GM23338 (cell line): ENCODE measurements at regions not wholly inside any gene's neighbourhood (a gene's known extent, or its start where the extent isn't known, plus 50 kb on each side); places are given as distances from the start of the nearest gene placed in this dataset.

ENCODE experiments used
- ATAC-seq: fragments of 200-7000 bp; cut with Tn5 transposase; 3 replicates; pipeline ENCODE4 v1.9.1; 2020
- DNase-seq: peaks from one replicate; pipeline ENCODE4 v3.0.0-alpha.2; 2015; ENCODE audit warnings: low spot score
- H2AFZ ChIP-seq: fragments of 200-600 bp; sonication (generic); 2 replicates; pipeline ENCODE4 v1.8.0; 2016; ENCODE audit warnings: antibody characterized with exemption, mild to moderate bottlenecking, moderate library complexity
- H3F3A ChIP-seq: fragments of 200-600 bp; sonication (generic); replicated peaks from 2 replicates; pipeline ENCODE4 v1.8.0; 2017; ENCODE audit warnings: antibody characterized with exemption, mixed run types, low read depth
- H3K27ac ChIP-seq: fragments of 200-600 bp; sonication (generic); 2 replicates; pipeline ENCODE4 v1.6.1; 2016; ENCODE audit warnings: low read depth
- H3K27me3 ChIP-seq: fragments of 200-600 bp; sonication (generic); 2 replicates; pipeline ENCODE4 v1.8.0; 2016; ENCODE audit warnings: mild to moderate bottlenecking, mixed run types, moderate library complexity; ENCODE audit not compliant: insufficient read depth
- H3K36me3 ChIP-seq: fragments of 200-600 bp; sonication (generic); 2 replicates; pipeline ENCODE4 v1.8.0; 2016; ENCODE audit warnings: mild to moderate bottlenecking; ENCODE audit not compliant: insufficient read depth
- H3K4me1 ChIP-seq: fragments of 200-600 bp; sonication (generic); 2 replicates; pipeline ENCODE4 v1.8.0; 2016; ENCODE audit warnings: mild to moderate bottlenecking, moderate library complexity; ENCODE audit not compliant: insufficient read depth
- H3K4me2 ChIP-seq: fragments of 200-600 bp; sonication (generic); 2 replicates; pipeline ENCODE4 v1.7.1; 2017; ENCODE audit warnings: mixed run types
- H3K4me3 ChIP-seq: fragments of 200-600 bp; sonication (generic); 2 replicates; pipeline ENCODE4 v1.6.1; 2016; ENCODE audit warnings: mixed run types
- H3K79me2 ChIP-seq: fragments of 200-600 bp; sonication (generic); replicated peaks from 2 replicates; pipeline ENCODE4 v1.8.0; 2017; ENCODE audit warnings: mild to moderate bottlenecking; ENCODE audit not compliant: insufficient read depth
- H3K9me2 ChIP-seq: fragments of 200-600 bp; sonication (generic); 2 replicates; pipeline ENCODE4 v1.8.0; 2017; ENCODE audit not compliant: insufficient read depth
- H4K20me1 ChIP-seq: fragments of 200-600 bp; sonication (generic); replicated peaks from 2 replicates; pipeline ENCODE4 v1.8.0; 2017; ENCODE audit warnings: mild to moderate bottlenecking; ENCODE audit not compliant: insufficient read depth
- H3K27ac Mint-ChIP-seq: 2 replicates; pipeline ENCODE4 v1.8.0; 2020; ENCODE audit warnings: inconsistent platforms, mild to moderate bottlenecking, moderate library complexity, mixed read lengths
- H3K27me3 Mint-ChIP-seq: 3 replicates; pipeline ENCODE4 v1.8.0; 2022; ENCODE audit warnings: low read depth, mild to moderate bottlenecking, moderate library complexity, mixed read lengths, inconsistent platforms; ENCODE audit not compliant: insufficient read depth, poor library complexity
- H3K36me3 Mint-ChIP-seq: 3 replicates; pipeline ENCODE4 v1.8.0; 2021; ENCODE audit warnings: low read depth, mild to moderate bottlenecking, inconsistent platforms, moderate library complexity, mixed read lengths
- H3K4me1 Mint-ChIP-seq: 3 replicates; pipeline ENCODE4 v1.8.0; 2020; ENCODE audit warnings: mild to moderate bottlenecking, inconsistent platforms, mixed read lengths
- H3K4me3 Mint-ChIP-seq: 3 replicates; pipeline ENCODE4 v1.8.0; 2021; ENCODE audit warnings: moderate library complexity, mild to moderate bottlenecking, inconsistent platforms, mixed read lengths
- H3K9me3 Mint-ChIP-seq: 3 replicates; pipeline ENCODE4 v1.8.0; 2020; ENCODE audit warnings: moderate library complexity, mild to moderate bottlenecking, inconsistent platforms, mixed read lengths
- CREB1 ChIP-seq: fragments of 250-450 bp; sonication (Bioruptor Pico); IDR thresholded peaks from 2 replicates; pipeline ENCODE4 v1.5.0; 2020; ENCODE audit warnings: low read depth, mild to moderate bottlenecking, moderate library complexity
- JUNB ChIP-seq: IDR thresholded peaks from one replicate; pipeline ENCODE4 v1.6.1; 2016; ENCODE audit warnings: antibody characterized with exemption; ENCODE audit not compliant: unreplicated experiment
- NANOG ChIP-seq: IDR thresholded peaks from 2 replicates; pipeline ENCODE4 v1.6.1; 2016; ENCODE audit warnings: antibody characterized with exemption, borderline replicate concordance
- POLR2AphosphoS5 ChIP-seq: IDR thresholded peaks from 2 replicates; pipeline ENCODE4 v1.6.1; 2016; ENCODE audit warnings: antibody characterized with exemption, low read depth
- STAT1 ChIP-seq: IDR thresholded peaks from one replicate; pipeline ENCODE4 v1.6.1; 2016; ENCODE audit warnings: antibody characterized with exemption; ENCODE audit not compliant: unreplicated experiment
- TF ChIP-seq, protein P1 (sequence below), 2 experiments: fragments of 200-600 bp in 1 of 2; sonication (generic) in 1 of 2; conservative IDR thresholded peaks; 2 replicates each; pipeline versions ENCODE4 v1.5.1 to v1.6.1; 2016 to 2017; ENCODE audit warnings: antibody characterized with exemption in 2 of 2, low read depth in 2 of 2, mild to moderate bottlenecking in 2 of 2, moderate library complexity in 1 of 2

DNA sequence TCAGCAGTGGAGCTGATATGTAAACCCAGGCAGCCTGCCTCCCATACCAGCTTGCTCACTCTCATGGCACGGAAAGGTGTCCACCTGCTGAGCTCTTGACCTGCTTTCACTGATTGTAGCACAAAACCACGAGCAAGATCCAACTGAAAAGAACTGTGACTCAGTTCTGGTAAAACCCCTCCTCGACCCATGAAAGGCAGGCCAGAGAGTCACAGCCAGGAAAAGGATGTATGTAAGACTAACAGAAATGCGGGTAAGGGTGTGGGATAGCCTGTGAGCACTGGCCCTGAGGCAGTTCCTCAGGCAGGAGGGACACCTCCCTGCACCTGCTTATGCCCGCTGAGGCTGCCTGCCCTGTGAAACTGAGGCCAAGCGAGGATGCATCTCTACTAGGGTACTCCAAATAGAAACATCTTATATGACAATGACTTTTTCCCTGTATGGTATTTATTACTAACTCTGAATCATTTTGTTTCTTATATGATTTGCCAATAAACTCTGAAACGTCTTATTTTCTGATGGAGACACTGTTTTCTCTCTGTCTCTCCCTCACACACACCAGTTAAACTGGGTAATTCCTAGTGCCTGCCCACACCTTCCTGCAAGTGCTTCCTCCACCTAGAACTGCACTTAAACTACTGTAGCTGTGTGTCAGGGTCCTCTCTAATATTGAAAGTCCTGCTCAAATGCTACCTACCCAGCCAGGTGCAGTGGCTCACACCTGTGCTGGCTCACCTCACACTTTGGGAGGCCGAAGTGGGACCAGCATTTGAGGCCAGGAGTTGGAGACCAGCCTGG is 73.3 kb upstream of the GHITM start:
- H3K36me3 Mint-ChIP-seq: no peaks in the 10 kb centered on the region
- Histone ChIP-seq H3K79me2 (no peaks in the 10 kb centered on the region), H3K4me2 (no peak overlapping the region), H3K27me3 (no peaks in the 10 kb centered on the region), H3K27ac (no peak overlapping the region), H3K9me2 (no peaks in the 10 kb centered on the region), H3F3A (no peaks in the 10 kb centered on the region), H3K4me3 (no peak overlapping the region), H4K20me1 (no peaks in the 10 kb centered on the region), H2AFZ (no peak overlapping the region), H3K4me1 (no peaks in the 10 kb centered on the region), H3K36me3 (no peaks in the 10 kb centered on the region)
- no peak overlapping the region for H3K27ac Mint-ChIP-seq
- H3K9me3 Mint-ChIP-seq: no peaks in the 10 kb centered on the region; the same call in 2 of the 3 replicates
- no peak for TF ChIP-seq NANOG
- no peak for TF ChIP-seq CREB1 (CRISPR knock-in tag)
- ATAC-seq (no peak), DNase-seq (no peak)
- no peaks in the 10 kb centered on the region for H3K4me1 Mint-ChIP-seq
- peaks cover 3% of the 10 kb centered on the region for H3K27me3 Mint-ChIP-seq
- no peak overlapping the region for H3K4me3 Mint-ChIP-seq

GRCh38 chr10:84074521-84074920 is 64.8 kb upstream of the GHITM start:
- Histone ChIP-seq H3K9me2 (0 out of 2 replicates have a peak, but pooled peaks cover 11% of the 10 kb centered on the region), H3F3A (no peaks in the 10 kb centered on the region), H3K4me3 (no peak overlapping the region), H3K4me2 (no peak overlapping the region), H3K4me1 (peaks cover 7% of the 10 kb centered on the region; the same call in 1 of the 2 replicates), H3K27ac (no peak overlapping the region), H2AFZ (no peak overlapping the region), H4K20me1 (no peaks in the 10 kb centered on the region), H3K27me3 (no peaks in the 10 kb centered on the region), H3K79me2 (no peaks in the 10 kb centered on the region), H3K36me3 (no peaks in the 10 kb centered on the region)
- Mint-ChIP-seq H3K4me1 (peaks cover 6% of the 10 kb centered on the region; the same call in 2 of the 3 replicates), H3K4me3 (no peak overlapping the region), H3K27ac (no peak overlapping the region), H3K27me3 (no peaks in the 10 kb centered on the region), H3K9me3 (no peaks in the 10 kb centered on the region; the same call in 2 of the 3 replicates), H3K36me3 (no peaks in the 10 kb centered on the region; the same call in 2 of the 3 replicates)
- TF ChIP-seq, protein P1, sequence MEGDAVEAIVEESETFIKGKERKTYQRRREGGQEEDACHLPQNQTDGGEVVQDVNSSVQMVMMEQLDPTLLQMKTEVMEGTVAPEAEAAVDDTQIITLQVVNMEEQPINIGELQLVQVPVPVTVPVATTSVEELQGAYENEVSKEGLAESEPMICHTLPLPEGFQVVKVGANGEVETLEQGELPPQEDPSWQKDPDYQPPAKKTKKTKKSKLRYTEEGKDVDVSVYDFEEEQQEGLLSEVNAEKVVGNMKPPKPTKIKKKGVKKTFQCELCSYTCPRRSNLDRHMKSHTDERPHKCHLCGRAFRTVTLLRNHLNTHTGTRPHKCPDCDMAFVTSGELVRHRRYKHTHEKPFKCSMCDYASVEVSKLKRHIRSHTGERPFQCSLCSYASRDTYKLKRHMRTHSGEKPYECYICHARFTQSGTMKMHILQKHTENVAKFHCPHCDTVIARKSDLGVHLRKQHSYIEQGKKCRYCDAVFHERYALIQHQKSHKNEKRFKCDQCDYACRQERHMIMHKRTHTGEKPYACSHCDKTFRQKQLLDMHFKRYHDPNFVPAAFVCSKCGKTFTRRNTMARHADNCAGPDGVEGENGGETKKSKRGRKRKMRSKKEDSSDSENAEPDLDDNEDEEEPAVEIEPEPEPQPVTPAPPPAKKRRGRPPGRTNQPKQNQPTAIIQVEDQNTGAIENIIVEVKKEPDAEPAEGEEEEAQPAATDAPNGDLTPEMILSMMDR (conservative IDR thresholded peaks at IDR 0.05; ENCODE audit: low read depth in 2 of 2): no peak
- TF ChIP-seq NANOG: no peak
- no peak for TF ChIP-seq JUNB
- no peak for TF ChIP-seq POLR2AphosphoS5
- no peak for TF ChIP-seq STAT1
- ATAC-seq (no peak), DNase-seq (no peak)

GRCh38 chr10:84075226-84076046 is 63.9 kb upstream of the GHITM start:
- Histone ChIP-seq H2AFZ (peak overlapping the region; percentile 76), H3K79me2 (no peaks in the 10 kb centered on the region)
- no peak for TF ChIP-seq JUNB

More at GRCh38 chr10:84075226-84076046, 63.9 kb upstream of the GHITM start:
- peaks cover 7% of the 10 kb centered on the region; the same call in 1 of the 2 replicates for H3K4me1 ChIP-seq
- no peak overlapping the region for H3K27ac Mint-ChIP-seq
- no peaks in the 10 kb centered on the region for H3K27me3 Mint-ChIP-seq
- peaks cover 9% of the 10 kb centered on the region; the same call in 2 of the 3 replicates for H3K4me1 Mint-ChIP-seq
- H3K36me3 Mint-ChIP-seq: no peaks in the 10 kb centered on the region; the same call in 2 of the 3 replicates
- H3K27ac ChIP-seq: no peak overlapping the region
- DNase-seq (peak; percentile 39), ATAC-seq (peak; percentile 67)
- 0 out of 2 replicates have a peak, but pooled peaks cover 11% of the 10 kb centered on the region for H3K9me2 ChIP-seq
- H3K4me2 ChIP-seq: no peak overlapping the region
- no peaks in the 10 kb centered on the region for H3F3A ChIP-seq
- H3K27me3 ChIP-seq: no peaks in the 10 kb centered on the region
- H3K4me3 ChIP-seq: no peak overlapping the region
- no peaks in the 10 kb centered on the region for H3K9me3 Mint-ChIP-seq
- H4K20me1 ChIP-seq: no peaks in the 10 kb centered on the region
- H3K4me3 Mint-ChIP-seq: no peak overlapping the region
- H3K36me3 ChIP-seq: no peaks in the 10 kb centered on the region
